MCF 10A (cell line): ENCODE measurements at regions not wholly inside any gene's neighbourhood (a gene's known extent, or its start where the extent isn't known, plus 50 kb on each side); places are given as distances from the start of the nearest gene placed in this dataset.
A peak's percentile ranks its signal among the peaks of the same experiment; 100 is the strongest.

ENCODE experiments used
- BruUV-seq: library from RNA; stranded (reverse); fragments of 400-500 nt; replicated peaks from 2 replicates; lab custom pipeline; 2021; lab: Mats Ljungman, UMichigan
- CTCF ChIA-PET: fragments of 300-600 bp; sonication (Branson Sonifier 250); formaldehyde crosslinking; extraction: SDS; loops from one replicate; lab custom pipeline; 2021; ENCODE audit warnings: antibody characterized with exemption, inconsistent platforms; lab: Yijun Ruan, JAX
- POLR2A ChIA-PET: fragments of 300-600, 350-650 bp; sonication (Branson Sonifier 250); formaldehyde crosslinking; extraction: SDS; loops from one replicate; lab custom pipeline; 2020; ENCODE audit warnings: antibody characterized with exemption, inconsistent platforms; lab: Yijun Ruan, JAX
- DNase-seq: peaks from one replicate; pipeline ENCODE4 v3.0.0-alpha.2; 2018; ENCODE audit not compliant: unreplicated experiment
- H3K27ac Mint-ChIP-seq: one replicate; pipeline ENCODE4 v1.8.0; 2022; ENCODE audit warnings: mild to moderate bottlenecking, low read depth, mixed read lengths; ENCODE audit not compliant: unreplicated experiment
- H3K27me3 Mint-ChIP-seq: one replicate; pipeline ENCODE4 v1.8.0; 2022; ENCODE audit warnings: mixed read lengths; ENCODE audit not compliant: insufficient read depth, unreplicated experiment
- H3K36me3 Mint-ChIP-seq: one replicate; pipeline ENCODE4 v1.8.0; 2022; ENCODE audit warnings: mild to moderate bottlenecking, moderate library complexity, mixed read lengths; ENCODE audit not compliant: insufficient read depth, unreplicated experiment
- H3K4me1 Mint-ChIP-seq: one replicate; pipeline ENCODE4 v1.8.0; 2022; ENCODE audit warnings: mixed read lengths; ENCODE audit not compliant: insufficient read depth, unreplicated experiment
- H3K4me3 Mint-ChIP-seq: one replicate; pipeline ENCODE4 v1.8.0; 2022; ENCODE audit warnings: mild to moderate bottlenecking, moderate library complexity, mixed read lengths; ENCODE audit not compliant: unreplicated experiment
- H3K9me3 Mint-ChIP-seq: one replicate; pipeline ENCODE4 v1.8.0; 2022; ENCODE audit warnings: mixed read lengths; ENCODE audit not compliant: unreplicated experiment
- intact Hi-C: fragments of 100-400 bp; cut with micrococcal nuclease; formaldehyde crosslinking; loops from 2 replicates; pipeline ENCODE4 v1.14.1; 2022
- TF ChIP-seq, protein P1 (sequence below): fragments of 200-600 bp; IDR thresholded peaks from one replicate; pipeline ENCODE4 v1.8.0; 2022; ENCODE audit warnings: antibody characterized with exemption, mild to moderate bottlenecking; ENCODE audit not compliant: unreplicated experiment

DNA sequence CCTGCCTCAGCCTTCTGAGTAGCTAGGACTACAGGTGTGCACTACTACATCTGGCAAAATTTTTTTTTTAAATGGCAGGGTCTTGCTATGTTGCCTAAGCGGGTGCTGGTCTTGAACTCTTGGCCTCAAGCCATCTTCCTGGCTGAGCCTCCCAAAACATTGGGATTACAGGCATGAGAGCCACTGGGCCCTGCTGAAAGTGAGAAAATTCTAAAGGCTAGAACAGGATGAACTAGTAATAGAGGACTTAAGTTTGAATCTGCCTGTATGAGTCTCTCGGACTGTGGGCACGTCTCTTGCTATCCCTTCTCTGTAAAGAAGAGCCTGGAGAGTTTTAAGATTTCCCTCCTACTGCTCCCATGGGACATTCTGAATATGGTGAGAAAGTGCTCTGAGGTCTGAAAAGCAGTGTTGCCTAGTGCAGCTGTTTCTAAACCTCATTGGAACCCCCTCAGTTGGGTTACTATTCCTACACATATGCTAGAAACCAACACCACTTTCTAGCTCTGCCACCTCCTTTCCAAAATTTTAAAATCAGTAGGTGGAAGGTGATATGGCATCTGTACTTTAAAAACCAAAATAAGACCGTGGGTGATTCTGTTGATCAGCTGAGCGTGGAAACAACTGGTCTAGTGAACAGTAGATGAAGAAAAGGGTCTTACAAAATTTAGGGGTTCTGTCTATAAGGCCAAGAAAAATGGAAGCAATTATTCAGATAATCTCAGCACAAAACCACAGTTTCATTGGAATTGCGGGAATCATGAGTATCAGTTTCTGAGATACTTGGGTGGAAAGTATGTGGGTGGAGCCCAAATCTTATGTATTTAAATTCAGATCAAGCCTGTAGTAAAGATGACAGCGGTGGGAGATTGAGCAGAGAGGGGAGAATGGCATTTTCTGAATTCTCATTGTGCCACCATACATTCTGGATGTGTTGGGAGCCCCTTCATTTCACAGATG, 259.8 kb upstream of the CXCR4 start:
- Mint-ChIP-seq H3K9me3 (no peaks in the 10 kb centered on the region), H3K4me3 (no peak overlapping the region), H3K4me1 (peaks cover 23% of the 10 kb centered on the region), H3K27me3 (no peaks in the 10 kb centered on the region), H3K36me3 (no peaks in the 10 kb centered on the region), H3K27ac (peak overlapping the region; percentile 87)
- intact Hi-C loops = loop anchor here (1.0 to 5.0 kb wide), 5 partner anchors 260 to 1390 kb away; partner anchors contain the start of genes CXCR4 and DARS1
- POLR2A ChIA-PET = interaction anchor here (1.8 kb wide), 1 partner anchor 459 kb away, joined by 3 read pairs; no protein-coding TSS in a partner anchor
- TF ChIP-seq, protein P1, sequence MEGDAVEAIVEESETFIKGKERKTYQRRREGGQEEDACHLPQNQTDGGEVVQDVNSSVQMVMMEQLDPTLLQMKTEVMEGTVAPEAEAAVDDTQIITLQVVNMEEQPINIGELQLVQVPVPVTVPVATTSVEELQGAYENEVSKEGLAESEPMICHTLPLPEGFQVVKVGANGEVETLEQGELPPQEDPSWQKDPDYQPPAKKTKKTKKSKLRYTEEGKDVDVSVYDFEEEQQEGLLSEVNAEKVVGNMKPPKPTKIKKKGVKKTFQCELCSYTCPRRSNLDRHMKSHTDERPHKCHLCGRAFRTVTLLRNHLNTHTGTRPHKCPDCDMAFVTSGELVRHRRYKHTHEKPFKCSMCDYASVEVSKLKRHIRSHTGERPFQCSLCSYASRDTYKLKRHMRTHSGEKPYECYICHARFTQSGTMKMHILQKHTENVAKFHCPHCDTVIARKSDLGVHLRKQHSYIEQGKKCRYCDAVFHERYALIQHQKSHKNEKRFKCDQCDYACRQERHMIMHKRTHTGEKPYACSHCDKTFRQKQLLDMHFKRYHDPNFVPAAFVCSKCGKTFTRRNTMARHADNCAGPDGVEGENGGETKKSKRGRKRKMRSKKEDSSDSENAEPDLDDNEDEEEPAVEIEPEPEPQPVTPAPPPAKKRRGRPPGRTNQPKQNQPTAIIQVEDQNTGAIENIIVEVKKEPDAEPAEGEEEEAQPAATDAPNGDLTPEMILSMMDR = no peak
- no TSS peak for BruUV-seq
- no peak for DNase-seq
- CTCF ChIA-PET = interaction anchor here (0.6 to 11.2 kb wide), 24 partner anchors 8 to 1900 kb away, joined by 3 to 241 read pairs (median 4); no protein-coding TSS in a partner anchor

DNA sequence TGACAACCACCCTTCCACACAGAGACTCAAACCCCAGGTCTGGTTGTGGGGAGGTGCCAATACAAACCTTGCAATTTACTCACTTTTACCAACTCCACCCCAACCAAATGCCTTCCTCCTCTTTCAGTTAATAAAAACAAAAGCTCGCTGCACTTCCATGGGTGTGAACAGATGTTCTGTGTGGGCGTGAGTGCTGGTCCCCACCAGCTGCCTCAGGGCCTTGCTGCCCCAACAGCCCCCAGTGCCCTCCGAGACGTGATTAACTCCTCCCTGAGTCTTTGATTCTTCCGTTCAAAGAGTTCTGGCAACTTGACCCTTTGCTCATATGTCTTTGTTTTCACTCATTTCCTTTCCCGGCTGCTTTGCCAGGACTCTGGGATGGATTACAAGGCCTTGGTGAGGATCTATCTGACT, 258.9 kb upstream of the CXCR4 start:
- Mint-ChIP-seq H3K27me3 (no peaks in the 10 kb centered on the region), H3K4me3 (no peak overlapping the region), H3K4me1 (peaks cover 23% of the 10 kb centered on the region), H3K9me3 (no peaks in the 10 kb centered on the region), H3K27ac (peak overlapping the region; percentile 87), H3K36me3 (no peaks in the 10 kb centered on the region)
- ChIA-PET POLR2A (interaction anchor here (1.1 to 1.8 kb wide), 2 partner anchors 391 to 458 kb away, joined by 3 read pairs; partner anchors contain the start of gene DARS1), CTCF (interaction anchor here (0.6 to 11.2 kb wide), 15 partner anchors 9 to 579 kb away, joined by 3 to 241 read pairs (median 4); no protein-coding TSS in a partner anchor)
- DNase-seq = no peak
- intact Hi-C loops = loop anchor here (5.0 kb wide), 3 partner anchors 260 to 1390 kb away; partner anchors contain the start of gene CXCR4
- TF ChIP-seq, protein P1 = no peak
- no TSS peak for BruUV-seq

DNA sequence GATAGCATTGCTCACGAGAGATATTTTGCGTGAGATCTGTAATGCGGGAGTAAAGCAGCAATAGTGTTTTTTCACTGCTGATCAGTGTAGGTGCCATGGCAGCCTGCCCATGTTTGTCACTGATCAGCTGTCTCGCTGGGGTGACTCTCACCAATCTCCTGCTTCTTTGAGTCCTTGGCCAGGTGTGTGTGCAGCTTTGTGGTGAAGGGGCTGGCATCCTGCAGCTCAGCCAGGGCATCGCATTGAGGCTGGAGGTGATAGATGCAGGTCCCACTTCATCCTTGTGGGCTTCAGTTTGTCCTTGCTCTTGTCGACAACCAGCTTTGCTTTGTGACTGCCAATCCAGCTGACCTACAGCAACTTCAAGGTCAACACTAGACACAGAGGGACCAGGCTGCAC, 258.3 kb upstream of the CXCR4 start:
- DNase-seq = no peak
- H3K9me3 Mint-ChIP-seq = no peaks in the 10 kb centered on the region
- ChIA-PET CTCF (interaction anchor here (0.5 to 11.2 kb wide), 16 partner anchors 10 to 579 kb away, joined by 3 to 241 read pairs (median 4); no protein-coding TSS in a partner anchor), POLR2A (interaction anchor here (1.1 kb wide), 1 partner anchor 390 kb away, joined by 3 read pairs; the partner anchor contains the start of gene DARS1)
- peaks cover 23% of the 10 kb centered on the region for H3K4me1 Mint-ChIP-seq
- intact Hi-C loops = loop anchor here (5.0 kb wide), 3 partner anchors 259 to 1389 kb away; partner anchors contain the start of gene CXCR4
- peak overlapping the region; percentile 87 for H3K27ac Mint-ChIP-seq
- TF ChIP-seq, protein P1 = no peak
- no peaks in the 10 kb centered on the region for H3K27me3 Mint-ChIP-seq
- no peak overlapping the region for H3K4me3 Mint-ChIP-seq
- no TSS peak for BruUV-seq
- H3K36me3 Mint-ChIP-seq = no peaks in the 10 kb centered on the region
